ENCODE measurements at regions not wholly inside any gene's neighbourhood (a gene's known extent, or its start where the extent isn't known, plus 50 kb on each side); places are given as distances from the start of the nearest gene placed in this dataset.

GRCh38 chr12:127970491-127970890, 296.5 kb upstream of the TMEM132C start:
- TF ChIP-seq CTCF (conservative IDR thresholded peaks at IDR 0.05; ENCODE audit: low read depth, low read length) (no peak), EZH2phosphoT487 (IDR thresholded peaks at IDR 0.05; ENCODE audit: borderline replicate concordance, low read length) (no peak)

All from PC-3 (cell line).